ENCODE measurements at regions not wholly inside any gene's neighbourhood (a gene's known extent, or its start where the extent isn't known, plus 50 kb on each side); places are given as distances from the start of the nearest gene placed in this dataset.

DNA sequence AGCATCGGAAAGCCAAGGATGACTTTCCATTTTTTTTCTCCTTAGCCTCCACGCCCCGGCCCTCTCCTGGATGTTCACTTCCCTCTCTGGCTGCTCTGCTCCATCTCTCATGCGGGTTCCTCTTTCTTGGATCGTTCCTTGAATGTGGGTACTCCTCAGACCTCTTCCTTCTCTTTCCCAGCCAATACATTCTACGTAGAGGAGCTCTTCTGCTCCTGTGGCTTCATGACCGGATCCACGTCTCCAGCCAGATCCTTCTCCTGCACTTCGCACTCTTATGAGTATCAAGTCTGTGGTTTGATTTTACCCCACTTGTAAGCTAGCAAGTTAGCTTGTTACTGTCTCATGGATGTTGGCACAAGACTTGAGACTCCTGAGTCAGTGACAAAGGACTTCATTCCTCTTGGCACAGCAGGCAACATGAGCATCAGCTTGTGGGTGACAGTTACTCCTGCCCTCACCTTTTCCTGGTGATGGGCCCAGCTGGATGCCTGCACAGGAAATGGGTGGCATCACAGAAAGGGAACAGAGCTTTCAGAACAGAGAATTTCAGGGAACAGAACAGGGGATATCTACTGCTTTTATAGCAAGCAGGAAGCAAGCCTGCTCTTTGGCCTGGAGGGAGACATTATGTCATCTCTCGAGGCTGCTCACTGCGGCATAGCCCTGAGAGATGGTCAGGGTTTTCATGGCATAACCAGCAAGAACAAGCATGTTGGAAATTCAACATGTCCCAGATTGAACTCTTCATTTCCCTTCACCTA, 100.1 kb upstream of the KIF26B start:
- peaks cover 11% of the 10 kb centered on the region for H3K4me1 Mint-ChIP-seq (ENCODE audit: low read depth)
- ChIA-PET CTCF (no interaction called here), POLR2A (no interaction called here)
- no peaks in the 10 kb centered on the region for H3K9me3 Mint-ChIP-seq
- no peaks in the 10 kb centered on the region for H3K36me3 ChIP-seq (ENCODE audit: insufficient read depth, low read length)
- no peak overlapping the region for H3K4me3 Mint-ChIP-seq
- H3K27ac Mint-ChIP-seq, result no peak overlapping the region
- intact Hi-C loops (cut with DNase I, micrococcal nuclease), result no loop called here
- no peaks in the 10 kb centered on the region for H3K9me3 ChIP-seq (ENCODE audit: control insufficient read depth in 1 of 2, insufficient read depth in 1 of 2, low read length in 2 of 2)
- DNase-seq (no peak), ATAC-seq (ENCODE audit: poor library complexity) (no peak)
- H3K27me3 Mint-ChIP-seq, result no peaks in the 10 kb centered on the region
- H3K27ac ChIP-seq (ENCODE audit: low read depth in 1 of 2, low read length in 2 of 2), result no peak overlapping the region
- no peak overlapping the region for H3K4me3 ChIP-seq (ENCODE audit: low read length)
- TF ChIP-seq CTCF (IDR thresholded peaks at IDR 0.05), result no peak
- H3K36me3 Mint-ChIP-seq (ENCODE audit: low read depth), result no peaks in the 10 kb centered on the region
- H3K4me1 ChIP-seq (ENCODE audit: insufficient read depth, low read length), result peaks cover 8% of the 10 kb centered on the region
- H3K27me3 ChIP-seq (ENCODE audit: control insufficient read depth in 1 of 2, insufficient read depth in 2 of 2, low read length in 2 of 2), result no peaks in the 10 kb centered on the region

DNA sequence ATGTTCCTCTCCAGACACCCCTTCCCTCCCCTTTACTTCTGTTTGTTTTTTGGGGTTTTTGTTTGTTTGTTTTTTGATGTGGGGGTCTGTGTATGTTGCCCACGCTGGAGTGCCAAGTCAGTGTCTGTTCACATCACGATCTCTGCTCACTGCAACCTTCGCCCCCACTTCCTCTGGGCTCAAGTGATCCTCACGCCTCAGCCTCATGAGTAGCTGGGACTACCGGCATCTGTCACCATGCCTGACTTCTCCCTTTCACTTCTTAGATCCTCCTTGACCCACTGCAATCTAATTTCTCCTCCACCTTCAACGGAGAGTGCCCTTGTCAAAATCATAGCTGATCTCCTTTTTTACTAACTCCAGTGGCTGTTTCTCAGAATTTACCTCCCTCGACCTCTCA, 100.7 kb upstream of the KIF26B start:
- Histone ChIP-seq H3K27ac (ENCODE audit: low read depth in 1 of 2, low read length in 2 of 2) (no peak overlapping the region), H3K36me3 (ENCODE audit: insufficient read depth, low read length) (no peaks in the 10 kb centered on the region), H3K27me3 (ENCODE audit: control insufficient read depth in 1 of 2, insufficient read depth in 2 of 2, low read length in 2 of 2) (no peaks in the 10 kb centered on the region), H3K4me3 (ENCODE audit: low read length) (no peak overlapping the region), H3K9me3 (ENCODE audit: control insufficient read depth in 1 of 2, insufficient read depth in 1 of 2, low read length in 2 of 2) (no peaks in the 10 kb centered on the region), H3K4me1 (ENCODE audit: insufficient read depth, low read length) (peaks cover 8% of the 10 kb centered on the region)
- Mint-ChIP-seq H3K27ac (no peak overlapping the region), H3K9me3 (no peaks in the 10 kb centered on the region), H3K36me3 (ENCODE audit: low read depth) (no peaks in the 10 kb centered on the region), H3K4me3 (no peak overlapping the region), H3K27me3 (no peaks in the 10 kb centered on the region), H3K4me1 (ENCODE audit: low read depth) (peaks cover 11% of the 10 kb centered on the region)
- POLR2A ChIA-PET, result no interaction called here
- intact Hi-C loops (cut with DNase I, micrococcal nuclease), result no loop called here
- CTCF ChIA-PET, result no interaction called here
- no peak for TF ChIP-seq CTCF (IDR thresholded peaks at IDR 0.05)
- DNase-seq (peak in 3 of 14 experiments; percentile 7 to 43 (median 36)), ATAC-seq (ENCODE audit: poor library complexity) (no peak)

DNA sequence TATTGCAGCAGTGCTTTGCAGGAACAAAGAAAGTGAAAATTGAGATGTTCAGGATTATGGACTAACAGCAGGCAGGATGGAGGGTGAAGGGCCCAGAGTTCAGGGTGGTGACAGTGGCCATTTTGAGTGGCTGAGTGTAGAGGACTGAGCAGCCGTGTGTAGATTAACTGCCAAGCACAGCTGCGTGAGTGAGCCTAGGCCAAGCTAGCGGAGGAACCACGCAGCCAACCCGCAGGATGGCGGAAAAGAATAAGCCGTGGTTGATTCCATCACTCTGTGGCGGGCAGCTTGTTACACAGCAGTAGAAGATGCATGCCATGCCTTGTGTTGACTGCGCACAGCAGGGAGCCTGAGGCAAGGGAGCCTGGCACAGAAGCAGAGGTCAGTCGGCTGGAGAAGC, 102.5 kb upstream of the KIF26B start:
- Mint-ChIP-seq H3K27me3 (no peaks in the 10 kb centered on the region), H3K9me3 (no peaks in the 10 kb centered on the region), H3K27ac (no peak overlapping the region), H3K4me3 (no peak overlapping the region), H3K4me1 (ENCODE audit: low read depth) (peaks cover 11% of the 10 kb centered on the region), H3K36me3 (ENCODE audit: low read depth) (no peaks in the 10 kb centered on the region)
- intact Hi-C loops (cut with DNase I, micrococcal nuclease), result no loop called here
- ATAC-seq (ENCODE audit: poor library complexity) (no peak), DNase-seq (no peak)
- Histone ChIP-seq H3K27me3 (ENCODE audit: control insufficient read depth in 1 of 2, insufficient read depth in 2 of 2, low read length in 2 of 2) (no peaks in the 10 kb centered on the region), H3K4me3 (ENCODE audit: low read length) (no peak overlapping the region), H3K4me1 (ENCODE audit: insufficient read depth, low read length) (peaks cover 8% of the 10 kb centered on the region), H3K36me3 (ENCODE audit: insufficient read depth, low read length) (no peaks in the 10 kb centered on the region), H3K9me3 (ENCODE audit: control insufficient read depth in 1 of 2, insufficient read depth in 1 of 2, low read length in 2 of 2) (no peaks in the 10 kb centered on the region), H3K27ac (ENCODE audit: low read depth in 1 of 2, low read length in 2 of 2) (no peak overlapping the region)
- ChIA-PET CTCF (no interaction called here), POLR2A (interaction anchor here (1.1 kb wide), 1 partner anchor 190 kb away, joined by 3 read pairs; no protein-coding TSS in a partner anchor)
- no peak for TF ChIP-seq CTCF (IDR thresholded peaks at IDR 0.05)
